ENCODE measurements at regions not wholly inside any gene's neighbourhood (a gene's known extent, or its start where the extent isn't known, plus 50 kb on each side); places are given as distances from the start of the nearest gene placed in this dataset.

DNA sequence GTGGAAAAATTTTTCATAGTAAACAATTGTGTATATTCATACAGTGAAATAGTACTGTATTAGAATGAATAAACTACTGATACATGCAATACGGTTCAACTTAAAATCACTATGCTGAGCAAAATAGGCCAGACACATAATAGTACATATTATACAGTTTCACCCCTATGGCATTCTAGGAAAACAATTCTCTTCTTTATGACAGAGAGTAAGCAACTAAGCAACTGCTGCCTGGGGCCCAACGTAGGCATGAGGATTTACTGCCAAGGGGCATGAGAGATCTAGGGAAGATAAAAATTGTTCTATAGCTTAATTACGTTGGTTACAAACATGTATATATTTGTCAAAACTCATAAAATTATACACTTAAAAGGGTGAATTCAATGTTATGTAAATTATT lies 180.2 kb downstream of the DRD1 start:
- no peak for DNase-seq
- TF ChIP-seq EP300 (IDR thresholded peaks at IDR 0.05) (no peak), CTCF (IDR thresholded peaks at IDR 0.05) (no peak), POLR2A (IDR thresholded peaks at IDR 0.05) (no peak), POLR2AphosphoS5 (IDR thresholded peaks at IDR 0.05) (no peak)
- no peaks in the 10 kb centered on the region for H3K9me3 ChIP-seq
- H3K36me3 ChIP-seq, result no peaks in the 10 kb centered on the region
- intact Hi-C loops (cut with DNase I; ENCODE audit: low total_unique reads), result no loop called here
- H3K27ac ChIP-seq, result no peak overlapping the region
- no peaks in the 10 kb centered on the region for H3K4me1 ChIP-seq
- 82 to 91% (median 90%) methylated on average over 3 of the region's 3 CpGs for WGBS, 5 donors
- no peak overlapping the region for H3K4me3 ChIP-seq
- no peaks in the 10 kb centered on the region for H3K27me3 ChIP-seq

DNA sequence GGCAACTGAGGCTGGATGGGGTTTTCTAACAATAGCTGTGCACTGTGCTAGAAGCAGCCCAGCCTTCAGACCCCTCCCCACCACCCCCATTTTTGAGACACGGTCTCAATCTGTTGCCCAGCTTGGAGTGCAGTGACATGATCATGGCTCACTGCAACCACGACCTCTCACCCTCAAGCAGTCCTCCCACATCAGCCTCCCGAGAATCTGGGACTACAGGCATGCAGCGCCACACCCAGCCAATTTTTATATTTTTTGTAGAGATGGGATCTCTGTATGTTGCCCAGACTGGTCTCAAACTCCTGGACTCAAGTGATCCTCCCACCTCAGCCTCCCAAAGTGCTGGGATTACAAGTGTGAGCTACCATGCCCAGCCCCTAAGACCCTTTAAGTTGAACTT lies 182.5 kb downstream of the DRD1 start:
- no peak overlapping the region for H3K27ac ChIP-seq

GRCh38 chr5:175261037-175261436 lies 182.9 kb downstream of the DRD1 start:
- intact Hi-C loops (cut with DNase I; ENCODE audit: low total_unique reads), result no loop called here
- H3K27ac ChIP-seq, result no peak overlapping the region
- no peaks in the 10 kb centered on the region for H3K27me3 ChIP-seq
- H3K36me3 ChIP-seq, result no peaks in the 10 kb centered on the region
- no peaks in the 10 kb centered on the region for H3K4me1 ChIP-seq
- H3K9me3 ChIP-seq, result no peaks in the 10 kb centered on the region
- TF ChIP-seq POLR2A (IDR thresholded peaks at IDR 0.05) (no peak), CTCF (IDR thresholded peaks at IDR 0.05) (no peak), POLR2AphosphoS5 (IDR thresholded peaks at IDR 0.05) (no peak), EP300 (IDR thresholded peaks at IDR 0.05) (no peak)
- no peak for DNase-seq
- H3K4me3 ChIP-seq, result no peak overlapping the region
- 66 to 75% (median 70%) methylated on average over 6 of the region's 6 CpGs for WGBS, 5 donors

More for the DNA sequence above, 182.5 kb downstream of the DRD1 start:
- intact Hi-C loops (cut with DNase I; ENCODE audit: low total_unique reads), result no loop called here
- no peaks in the 10 kb centered on the region for H3K4me1 ChIP-seq
- H3K9me3 ChIP-seq, result no peaks in the 10 kb centered on the region
- WGBS, 5 donors, result 78 to 92% (median 82%) methylated on average over 4 of the region's 4 CpGs
- no peak for TF ChIP-seq CTCF (IDR thresholded peaks at IDR 0.05)
- TF ChIP-seq POLR2AphosphoS5 (IDR thresholded peaks at IDR 0.05), result no peak
- TF ChIP-seq EP300 (IDR thresholded peaks at IDR 0.05), result no peak
- TF ChIP-seq POLR2A (IDR thresholded peaks at IDR 0.05), result no peak
- no peak overlapping the region for H3K4me3 ChIP-seq
- no peak for DNase-seq
- no peaks in the 10 kb centered on the region for H3K36me3 ChIP-seq
- no peaks in the 10 kb centered on the region for H3K27me3 ChIP-seq

- H3K9me3 ChIP-seq, result no peaks in the 10 kb centered on the region
- H3K36me3 ChIP-seq, result no peaks in the 10 kb centered on the region
- H3K4me1 ChIP-seq, result peaks cover 0 to 22% (median 8%) of the 10 kb centered on the region in 4 donors
- 80 to 88% (median 86%) methylated on average over 1 of the region's 1 CpG for WGBS, 5 donors
- DNase-seq, result no peak
- no peak overlapping the region for H3K4me3 ChIP-seq
- TF ChIP-seq POLR2A (IDR thresholded peaks at IDR 0.05) (no peak), POLR2AphosphoS5 (IDR thresholded peaks at IDR 0.05) (no peak), CTCF (IDR thresholded peaks at IDR 0.05) (no peak), EP300 (IDR thresholded peaks at IDR 0.05) (no peak)
- no peak overlapping the region for H3K27ac ChIP-seq
- intact Hi-C loops (cut with DNase I; ENCODE audit: low total_unique reads), result no loop called here
- H3K27me3 ChIP-seq, result no peaks in the 10 kb centered on the region
Measured at GRCh38 chr5:175257847-175258194, 186.2 kb downstream of the DRD1 start.
